ENCODE measurements at regions not wholly inside any gene's neighbourhood (a gene's known extent, or its start where the extent isn't known, plus 50 kb on each side); places are given as distances from the start of the nearest gene placed in this dataset.
"Not testable (repeated sequence)": the region's sequence is repeated elsewhere in the genome, so short reads cannot be mapped to it uniquely, and the experiment has no call there.

- TF ChIP-seq, protein P1, sequence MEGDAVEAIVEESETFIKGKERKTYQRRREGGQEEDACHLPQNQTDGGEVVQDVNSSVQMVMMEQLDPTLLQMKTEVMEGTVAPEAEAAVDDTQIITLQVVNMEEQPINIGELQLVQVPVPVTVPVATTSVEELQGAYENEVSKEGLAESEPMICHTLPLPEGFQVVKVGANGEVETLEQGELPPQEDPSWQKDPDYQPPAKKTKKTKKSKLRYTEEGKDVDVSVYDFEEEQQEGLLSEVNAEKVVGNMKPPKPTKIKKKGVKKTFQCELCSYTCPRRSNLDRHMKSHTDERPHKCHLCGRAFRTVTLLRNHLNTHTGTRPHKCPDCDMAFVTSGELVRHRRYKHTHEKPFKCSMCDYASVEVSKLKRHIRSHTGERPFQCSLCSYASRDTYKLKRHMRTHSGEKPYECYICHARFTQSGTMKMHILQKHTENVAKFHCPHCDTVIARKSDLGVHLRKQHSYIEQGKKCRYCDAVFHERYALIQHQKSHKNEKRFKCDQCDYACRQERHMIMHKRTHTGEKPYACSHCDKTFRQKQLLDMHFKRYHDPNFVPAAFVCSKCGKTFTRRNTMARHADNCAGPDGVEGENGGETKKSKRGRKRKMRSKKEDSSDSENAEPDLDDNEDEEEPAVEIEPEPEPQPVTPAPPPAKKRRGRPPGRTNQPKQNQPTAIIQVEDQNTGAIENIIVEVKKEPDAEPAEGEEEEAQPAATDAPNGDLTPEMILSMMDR (IDR thresholded peaks at IDR 0.05) = no peak
- no peak for TF ChIP-seq POLR2A (IDR thresholded peaks at IDR 0.05)
- no peaks in the 10 kb centered on the region for H3K36me3 ChIP-seq (replicated peaks in 1 of 2)
- H3K4me1 ChIP-seq (replicated peaks in 1 of 2) = no peaks in the 10 kb centered on the region
- no peaks in the 10 kb centered on the region for H3K9me3 ChIP-seq (replicated peaks in 1 of 3)
- intact Hi-C loops (cut with DNase I) = no loop called here
- H3K27me3 ChIP-seq = no peaks in the 10 kb centered on the region
- H3K4me3 ChIP-seq = no peak overlapping the region
- WGBS, 4 donors = 41 to 54% (median 48%) methylated on average over 3 of the region's 3 CpGs
- no peak for DNase-seq
- H3K27ac ChIP-seq = no peak overlapping the region
Observed at GRCh38 chr5:167855818-167856217, 435.6 kb upstream of the WWC1 start.

DNA sequence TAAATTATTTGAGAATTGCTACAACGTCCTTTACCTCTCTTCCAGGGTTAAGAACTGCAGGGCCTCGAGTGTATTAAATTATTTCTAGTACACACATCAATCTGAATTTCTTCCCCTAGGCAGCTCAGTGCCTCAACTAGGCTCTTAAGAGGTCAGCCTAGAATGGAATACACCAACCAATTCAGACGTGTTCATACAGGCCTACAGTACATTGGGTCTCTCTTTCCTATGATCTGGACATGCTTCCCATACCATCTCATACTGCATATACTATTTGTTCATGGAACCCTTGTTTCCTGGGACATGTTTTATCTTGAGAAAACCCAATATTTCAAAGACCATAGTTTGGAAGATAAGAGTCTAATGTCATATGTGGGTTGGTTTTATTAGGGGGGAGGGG lies 434.1 kb upstream of the WWC1 start:
- 62 to 78% (median 69%) methylated on average over 3 of the region's 3 CpGs for WGBS, 4 donors
- no peak for DNase-seq
- Histone ChIP-seq H3K4me1 (replicated peaks in 1 of 2) (no peaks in the 10 kb centered on the region), H3K36me3 (replicated peaks in 1 of 2) (no peaks in the 10 kb centered on the region), H3K27ac (no peak overlapping the region), H3K27me3 (no peaks in the 10 kb centered on the region), H3K4me3 (no peak overlapping the region), H3K9me3 (replicated peaks in 1 of 3) (no peaks in the 10 kb centered on the region)
- no peak for TF ChIP-seq POLR2A (IDR thresholded peaks at IDR 0.05)
- TF ChIP-seq, protein P1 (IDR thresholded peaks at IDR 0.05) = no peak
- intact Hi-C loops (cut with DNase I) = no loop called here

- H3K4me1 ChIP-seq (replicated peaks in 1 of 2); DNase-seq; H3K27ac ChIP-seq; intact Hi-C loops (cut with DNase I); H3K4me3 ChIP-seq; H3K27me3 ChIP-seq; H3K9me3 ChIP-seq (replicated peaks in 1 of 3); H3K36me3 ChIP-seq (replicated peaks in 1 of 2): not testable (repeated sequence)
- 90 to 97% (median 94%) methylated on average over 14 to 37 of the region's 50 CpGs for WGBS, 4 donors
Observed at GRCh38 chr5:167858186-167858855, 433.1 kb upstream of the WWC1 start.

GRCh38 chr5:167861129-167861927 lies 430.1 kb upstream of the WWC1 start:
- Histone ChIP-seq H3K36me3 (replicated peaks in 1 of 2) (no peaks in the 10 kb centered on the region), H3K9me3 (replicated peaks in 1 of 3) (no peaks in the 10 kb centered on the region), H3K4me1 (replicated peaks in 1 of 2) (no peaks in the 10 kb centered on the region), H3K27me3 (no peaks in the 10 kb centered on the region), H3K27ac (no peak overlapping the region), H3K4me3 (no peak overlapping the region)
- intact Hi-C loops (cut with DNase I) = no loop called here
- no peak for TF ChIP-seq POLR2A (IDR thresholded peaks at IDR 0.05)
- TF ChIP-seq, protein P1 (IDR thresholded peaks at IDR 0.05) = no peak
- WGBS, 4 donors = 56 to 58% (median 57%) methylated on average over 13 to 15 of the region's 15 CpGs
- no peak for DNase-seq
